Activated CD8-positive, alpha-beta memory T cell treated with anti-CD3 and anti-CD28 coated beads for 1 hour (primary cell): ENCODE measurements at regions not wholly inside any gene's neighbourhood (a gene's known extent, or its start where the extent isn't known, plus 50 kb on each side); places are given as distances from the start of the nearest gene placed in this dataset.
"Not testable (repeated sequence)": the region's sequence is repeated elsewhere in the genome, so short reads cannot be mapped to it uniquely, and the experiment has no call there.

ENCODE experiments used
- DNase-seq, 2 donors: peaks; one replicate each; pipeline ENCODE4 v3.0.0-alpha.2; 2020; ENCODE audit warnings: low read depth in 1 of 2; ENCODE audit errors: extremely low read depth in 1 of 2

DNA sequence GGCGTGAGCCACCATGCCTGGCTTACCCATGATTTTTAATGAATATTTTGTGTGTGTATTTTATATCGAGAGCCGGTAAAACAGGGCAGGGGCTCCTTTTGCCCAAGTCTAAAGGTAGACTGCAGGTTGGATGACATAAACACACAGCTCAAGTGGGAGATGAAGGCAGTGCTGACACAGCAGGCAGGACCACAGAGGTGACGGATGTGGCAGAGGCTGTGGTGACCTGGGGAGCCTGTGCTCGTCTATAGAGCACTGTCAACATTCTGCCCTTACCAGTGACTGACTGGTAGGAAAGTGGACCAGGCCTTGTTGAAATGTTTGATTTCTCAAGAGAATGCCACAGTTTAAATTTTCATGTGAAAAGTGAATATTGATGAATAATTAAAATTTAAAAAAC lies 137.5 kb downstream of the ZFP64 start:
- peak in 1 of 2 donors; percentile 3 for DNase-seq

DNA sequence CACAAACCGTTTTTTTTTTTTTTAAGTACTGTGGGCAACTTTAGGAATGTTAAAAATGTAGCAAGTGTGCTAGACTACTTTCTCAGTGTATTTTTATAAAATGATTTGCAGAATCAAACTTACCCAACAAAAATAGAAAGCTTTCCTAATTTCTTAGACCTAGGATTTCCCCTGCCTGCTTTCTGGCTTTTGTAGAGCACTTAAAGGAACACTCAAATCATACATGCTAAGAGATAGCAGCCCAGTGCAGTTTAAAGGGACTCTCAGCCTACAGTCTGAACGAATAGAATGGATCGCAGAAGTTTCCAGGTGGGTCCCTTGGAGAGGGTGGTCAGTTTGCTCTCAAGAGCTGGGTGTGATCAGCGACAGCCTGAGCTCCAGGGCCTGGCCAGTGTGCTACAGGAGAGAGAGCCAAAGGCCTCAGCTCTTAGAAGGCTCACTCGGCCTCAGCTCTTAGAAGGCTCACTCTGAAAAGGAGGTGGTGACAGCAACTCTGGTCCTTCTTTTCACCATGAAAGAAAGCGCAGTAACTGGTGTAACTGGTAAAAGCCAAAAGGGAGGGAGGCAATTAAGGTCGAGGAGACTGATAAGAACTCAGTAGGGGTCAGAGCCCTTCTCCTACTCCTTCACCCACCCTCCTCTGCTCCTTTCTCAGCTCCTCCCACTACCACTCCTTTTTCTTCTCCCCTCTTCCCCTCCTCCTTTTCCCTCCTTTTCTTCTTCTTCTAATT lies 142.4 kb downstream of the ZFP64 start:
- DNase-seq = no peak

DNA sequence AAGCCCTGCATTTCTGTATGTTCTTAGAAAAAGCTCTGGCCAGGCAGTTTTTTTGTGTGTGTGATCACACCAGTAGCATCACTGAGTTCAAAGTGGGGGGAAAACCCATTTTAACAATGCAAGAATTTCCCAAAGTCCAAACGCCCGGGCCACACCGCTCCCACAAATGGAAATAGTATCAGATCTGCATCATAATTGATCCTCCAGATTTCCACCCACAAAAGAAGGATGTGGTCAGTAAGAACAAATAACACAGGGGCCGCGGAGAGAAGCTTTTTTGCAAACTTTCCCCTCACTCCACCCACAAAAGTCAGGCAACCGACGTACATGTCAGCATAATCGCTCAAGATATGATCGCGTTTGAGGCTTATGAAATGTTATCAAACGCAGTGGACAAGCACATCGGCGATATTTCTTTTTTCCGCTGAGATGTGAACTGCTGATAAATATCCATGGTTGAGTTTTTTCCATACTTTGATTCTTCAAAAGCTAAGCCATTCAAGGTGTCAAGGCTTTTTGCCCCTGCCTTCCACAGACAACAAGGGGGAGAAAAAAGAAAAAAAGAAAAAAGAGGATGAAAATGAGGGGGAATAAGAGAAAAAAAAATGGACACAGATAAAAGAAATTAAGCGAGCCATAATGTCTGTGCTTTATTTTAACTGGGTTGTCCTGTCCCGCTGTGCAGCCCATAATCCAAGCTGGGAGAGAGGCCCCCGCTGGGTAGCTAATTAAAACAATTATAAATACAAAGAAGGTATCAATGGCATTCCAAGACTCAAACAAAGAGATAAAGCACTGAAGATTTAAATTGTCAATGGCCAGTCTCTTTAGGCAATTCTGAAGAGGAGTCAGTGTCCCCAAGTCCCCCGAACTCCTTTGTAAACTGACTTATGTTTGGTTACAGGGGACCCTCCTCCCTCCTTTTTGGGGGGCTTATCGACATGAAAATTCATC lies 143.5 kb downstream of the ZFP64 start:
- DNase-seq = no peak

DNA sequence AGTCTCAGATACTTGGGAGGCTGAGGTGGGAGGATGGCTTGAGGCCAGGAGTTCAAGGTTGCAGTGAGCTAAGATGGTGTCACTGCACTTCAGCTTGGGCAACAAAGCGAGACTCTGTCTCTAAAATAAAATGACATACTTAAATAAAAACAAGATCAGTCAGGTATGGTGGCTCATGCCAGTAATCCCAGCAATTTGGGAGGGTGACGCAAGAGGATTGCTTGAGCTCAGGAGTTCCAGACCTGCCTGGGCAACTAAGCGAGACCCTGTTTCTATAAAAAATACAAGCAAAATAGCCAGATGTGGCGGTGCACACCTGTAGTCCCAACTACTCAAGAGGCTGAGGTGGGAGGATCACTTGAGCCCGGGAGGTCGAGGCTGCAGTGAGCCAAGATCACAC lies 149.6 kb downstream of the ZFP64 start:
- DNase-seq = no peak

DNA sequence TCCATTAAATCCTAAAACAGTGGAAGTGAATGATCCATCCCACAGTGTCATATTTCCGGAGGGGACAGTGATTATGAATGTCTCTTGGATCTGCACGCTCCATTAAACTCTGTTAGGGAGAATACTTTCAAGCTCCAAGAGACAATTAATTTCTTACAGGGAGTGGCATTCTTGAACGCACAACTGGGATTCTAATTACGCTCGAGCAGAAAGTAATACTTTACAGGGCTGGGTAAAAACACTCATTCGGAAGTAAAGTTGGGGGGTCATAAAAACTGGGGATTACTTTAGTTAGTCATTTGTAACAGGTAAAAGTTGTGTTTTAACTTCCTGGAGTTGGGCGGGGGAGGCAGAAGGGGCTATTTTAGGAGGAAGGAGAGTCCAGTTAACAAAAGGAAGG lies 151.8 kb downstream of the ZFP64 start:
- no peak for DNase-seq

DNA sequence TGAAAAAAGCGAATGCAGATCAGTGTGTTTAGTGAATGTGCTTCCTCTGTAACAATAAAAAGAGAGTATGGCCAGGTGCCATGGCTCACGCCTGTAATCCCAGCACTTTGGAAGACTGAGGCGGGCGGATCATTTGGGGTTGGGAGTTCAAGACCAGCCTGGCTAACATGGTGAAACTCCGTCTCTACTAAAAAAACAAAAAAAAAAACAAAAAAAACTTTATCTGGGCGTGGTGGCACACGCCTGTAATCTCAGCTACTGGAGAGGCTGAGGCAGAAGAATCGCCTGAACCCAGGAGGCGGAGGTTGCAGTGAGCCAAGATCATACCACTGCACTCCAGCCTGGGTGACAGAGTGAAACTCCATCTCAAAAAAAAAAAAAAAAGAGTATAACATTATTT lies 152.9 kb downstream of the ZFP64 start:
- DNase-seq = not testable (repeated sequence)

DNA sequence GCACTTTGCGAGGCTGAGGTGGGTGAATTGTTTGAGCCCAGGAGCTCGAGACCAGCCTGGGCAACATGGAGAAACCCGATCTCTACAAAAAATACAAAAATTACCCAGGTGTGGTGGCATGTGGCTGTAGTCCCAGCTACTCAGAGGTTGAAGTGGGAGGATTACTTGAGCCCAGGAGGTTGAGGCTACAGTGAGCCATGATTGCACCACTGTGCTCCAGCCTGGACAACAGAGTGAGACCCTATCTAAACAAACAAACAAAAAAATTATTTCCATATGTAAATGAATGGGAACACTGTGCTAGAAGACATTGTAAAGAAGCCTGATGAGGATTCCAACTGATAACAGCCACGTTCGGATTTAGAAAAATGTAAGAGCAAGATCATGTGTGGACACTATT lies 154.2 kb downstream of the ZFP64 start:
- DNase-seq = no peak

DNA sequence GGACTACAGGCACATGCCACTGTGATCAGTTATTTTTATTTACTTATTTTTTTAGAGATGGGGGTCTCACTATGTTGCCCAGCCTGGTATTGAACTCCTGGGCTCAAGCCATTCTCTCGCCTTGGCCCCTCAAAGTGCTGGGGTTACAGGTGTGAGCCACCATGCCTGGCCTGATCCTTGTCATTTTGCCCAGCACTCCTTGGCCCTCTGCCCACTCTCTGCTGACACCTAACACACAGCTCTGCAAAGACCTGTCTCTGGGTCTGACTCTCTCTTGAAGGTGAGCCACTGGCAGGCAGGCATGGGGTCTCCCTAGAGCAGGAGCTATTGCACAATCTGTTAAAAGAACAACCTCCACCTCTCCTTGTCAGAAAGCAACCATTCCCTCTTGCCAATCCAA lies 155.6 kb downstream of the ZFP64 start:
- no peak for DNase-seq

DNA sequence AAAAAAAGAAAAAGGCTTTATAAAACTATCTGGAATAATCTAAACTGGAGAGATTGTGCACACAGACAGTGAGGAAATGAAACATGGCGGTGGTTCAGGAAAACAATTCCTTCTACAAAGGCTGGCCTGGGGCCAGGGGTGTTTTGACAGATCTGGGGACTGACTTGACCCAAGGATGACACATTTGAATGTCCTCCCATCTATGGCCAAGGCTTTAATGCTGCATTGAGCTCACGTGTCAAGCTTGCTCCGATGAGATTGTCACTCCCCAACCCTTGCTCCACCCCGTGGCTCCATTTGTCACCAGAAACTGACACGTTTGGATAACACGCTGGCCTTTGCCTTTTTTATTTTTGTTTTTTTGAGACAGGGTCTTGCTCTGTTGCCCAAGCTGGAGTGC lies 156.1 kb downstream of the ZFP64 start:
- DNase-seq = no peak

DNA sequence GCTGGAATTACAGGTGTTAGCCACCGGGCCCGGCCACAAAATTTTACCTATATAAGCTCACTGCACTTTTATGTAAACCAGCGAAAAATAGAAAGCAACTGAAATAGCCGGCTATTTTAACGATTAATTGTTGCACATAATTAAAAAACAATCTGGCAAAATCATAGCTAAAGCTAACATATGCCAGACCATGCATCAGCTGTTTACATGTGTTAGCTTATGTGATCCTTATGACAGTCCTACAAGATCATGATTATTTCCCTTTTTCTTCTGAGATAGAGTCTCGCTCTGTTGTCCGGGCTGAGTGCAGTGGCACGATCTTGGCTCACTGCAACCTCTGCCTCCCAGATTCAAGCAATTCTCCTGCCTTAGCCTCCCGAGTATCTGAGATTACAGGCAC lies 157.0 kb downstream of the ZFP64 start:
- no peak for DNase-seq

DNA sequence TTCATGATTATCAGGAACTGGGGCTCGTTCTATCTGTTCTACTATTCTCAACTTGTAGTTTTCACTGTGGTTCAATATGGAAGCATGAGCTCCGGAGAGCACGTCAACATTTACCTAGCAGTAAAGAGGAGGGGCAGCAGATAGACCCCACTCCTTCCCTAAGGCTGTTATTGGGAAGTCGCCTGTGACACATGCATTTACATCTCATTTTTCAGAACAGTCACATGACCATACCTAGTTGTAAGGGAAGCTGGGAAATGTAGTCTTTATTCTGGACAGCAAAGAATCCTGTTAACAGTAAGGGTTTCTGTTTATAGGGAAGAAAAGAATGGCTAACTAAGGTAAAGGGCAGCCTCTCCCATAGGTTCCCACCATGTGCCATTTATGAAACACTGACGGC lies 158.3 kb downstream of the ZFP64 start:
- no peak for DNase-seq

DNA sequence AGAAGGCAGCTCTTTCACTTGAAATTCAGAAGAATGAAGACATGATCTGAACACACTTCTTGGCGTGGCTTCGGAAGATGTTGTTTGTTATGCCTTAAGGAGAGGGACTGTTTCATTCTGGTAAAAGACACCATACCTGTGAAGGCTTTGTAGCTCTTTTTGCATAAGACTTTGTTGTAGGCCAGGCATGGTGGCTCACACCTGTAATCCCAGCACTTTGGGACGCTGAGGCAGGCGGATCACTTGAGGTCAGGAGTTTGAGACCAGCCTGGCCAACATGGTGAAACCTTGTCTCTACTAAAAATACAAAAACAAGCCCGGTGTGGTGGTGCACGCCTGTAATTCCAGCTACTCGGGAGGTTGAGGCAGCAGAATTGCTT lies 159.3 kb downstream of the ZFP64 start:
- DNase-seq = not testable (repeated sequence)

DNA sequence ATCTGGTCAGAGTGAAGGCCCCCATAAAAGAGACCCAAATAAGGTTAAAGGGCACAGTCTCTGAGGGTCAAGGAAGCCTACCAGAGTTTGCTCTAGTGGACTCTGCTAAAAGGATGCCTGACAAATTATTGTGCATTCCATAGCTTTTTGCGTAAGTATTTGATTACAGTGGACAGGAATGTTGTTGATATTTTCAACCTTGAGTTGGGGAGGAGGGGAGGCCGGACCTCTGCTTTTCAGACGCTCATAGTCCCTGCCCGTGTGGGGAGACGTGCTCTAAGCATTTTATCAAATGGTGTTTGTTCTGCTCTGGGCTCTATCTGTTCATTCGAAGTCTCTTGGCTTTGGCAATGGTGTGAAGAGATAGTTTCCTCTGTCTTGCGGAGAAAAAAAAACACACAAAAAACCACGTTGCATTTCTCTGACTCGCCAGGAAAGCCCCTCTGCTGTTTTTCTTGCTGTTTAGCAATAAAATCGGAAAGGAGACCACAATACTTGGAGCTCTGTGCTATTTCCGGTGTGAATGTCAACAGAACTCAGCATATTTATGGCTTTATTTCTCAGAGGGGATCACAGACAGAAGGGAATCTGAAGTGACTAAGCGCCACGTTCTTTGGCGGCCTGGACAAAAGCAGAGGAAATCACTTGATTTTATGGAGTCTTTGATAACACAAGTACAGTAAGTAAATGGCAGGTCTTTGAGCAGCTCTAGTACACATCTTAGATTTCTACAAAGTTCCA lies 159.8 kb downstream of the ZFP64 start:
- no peak for DNase-seq

DNA sequence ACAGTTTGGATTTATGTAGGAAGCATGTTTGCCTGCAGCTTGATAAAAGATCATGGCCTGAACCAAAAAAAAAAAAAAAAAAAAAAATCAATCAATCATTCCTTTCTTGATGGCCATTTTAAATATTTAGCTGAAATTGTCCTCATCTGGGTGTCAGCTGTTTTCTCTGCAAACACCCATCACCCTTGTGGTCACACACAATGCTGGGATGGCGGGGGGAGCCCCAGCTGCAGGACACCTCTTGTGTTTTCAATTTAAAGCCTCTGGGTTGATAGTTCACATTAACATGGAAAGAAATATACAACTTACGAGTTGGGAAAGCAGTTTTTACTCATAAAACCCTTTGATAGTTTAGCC lies 160.4 kb downstream of the ZFP64 start:
- no peak for DNase-seq

DNA sequence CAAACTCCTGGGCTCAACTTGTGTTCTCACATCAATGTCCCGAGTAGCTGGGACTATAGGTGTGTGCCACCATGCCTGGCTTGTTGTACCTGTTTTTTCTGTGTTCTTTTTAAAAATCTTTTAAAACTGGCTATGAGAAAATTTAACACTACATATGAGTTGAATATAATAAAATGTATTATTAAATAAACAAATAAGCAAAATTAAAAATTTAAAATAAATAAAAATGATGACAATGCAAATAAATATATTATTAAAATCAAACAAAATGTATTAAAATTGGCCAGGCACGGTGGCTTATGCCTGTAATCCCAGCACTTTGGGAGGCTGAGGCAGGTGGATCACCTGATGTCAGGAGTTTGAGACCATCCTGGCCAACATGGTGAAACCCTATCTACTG lies 162.4 kb downstream of the ZFP64 start:
- DNase-seq = not testable (repeated sequence)

DNA sequence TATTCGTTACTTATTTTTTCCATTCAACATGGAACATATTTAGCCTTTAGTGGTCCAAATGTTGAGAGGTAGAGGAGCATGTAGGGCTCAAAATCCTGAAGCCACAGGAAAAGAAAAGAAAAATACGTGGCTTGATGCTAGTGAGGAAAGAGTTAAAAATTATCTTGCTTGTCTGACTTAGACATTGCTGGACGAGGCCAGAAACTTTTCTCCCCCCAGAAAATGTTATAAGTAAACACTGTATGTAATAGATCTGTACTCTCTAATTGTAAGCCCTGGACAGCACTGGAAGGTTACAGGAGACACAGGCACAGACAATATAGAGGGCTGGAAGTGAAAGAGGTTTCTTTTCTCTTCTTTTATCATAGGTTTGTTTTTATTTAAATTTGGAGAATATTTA lies 165.6 kb downstream of the ZFP64 start:
- DNase-seq = no peak

DNA sequence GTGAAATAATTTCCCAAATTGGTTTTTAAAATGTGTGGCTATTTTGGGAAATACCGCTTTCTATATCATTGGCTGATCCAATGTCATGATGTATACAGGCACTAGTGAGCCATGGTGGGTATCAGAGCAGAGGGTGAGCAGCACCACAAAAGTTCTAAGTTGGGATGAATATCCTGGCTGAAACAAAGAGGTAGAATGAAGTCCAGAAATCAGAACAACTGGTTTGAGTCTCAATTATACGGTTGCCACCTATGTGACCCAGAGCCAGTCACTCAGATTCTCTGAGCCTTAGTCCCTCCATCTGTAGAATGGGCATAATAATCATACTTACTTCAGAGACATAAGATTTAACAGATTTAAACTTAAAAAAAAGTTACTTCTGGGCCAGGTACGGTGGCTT lies 172.3 kb downstream of the ZFP64 start:
- DNase-seq = no peak

DNA sequence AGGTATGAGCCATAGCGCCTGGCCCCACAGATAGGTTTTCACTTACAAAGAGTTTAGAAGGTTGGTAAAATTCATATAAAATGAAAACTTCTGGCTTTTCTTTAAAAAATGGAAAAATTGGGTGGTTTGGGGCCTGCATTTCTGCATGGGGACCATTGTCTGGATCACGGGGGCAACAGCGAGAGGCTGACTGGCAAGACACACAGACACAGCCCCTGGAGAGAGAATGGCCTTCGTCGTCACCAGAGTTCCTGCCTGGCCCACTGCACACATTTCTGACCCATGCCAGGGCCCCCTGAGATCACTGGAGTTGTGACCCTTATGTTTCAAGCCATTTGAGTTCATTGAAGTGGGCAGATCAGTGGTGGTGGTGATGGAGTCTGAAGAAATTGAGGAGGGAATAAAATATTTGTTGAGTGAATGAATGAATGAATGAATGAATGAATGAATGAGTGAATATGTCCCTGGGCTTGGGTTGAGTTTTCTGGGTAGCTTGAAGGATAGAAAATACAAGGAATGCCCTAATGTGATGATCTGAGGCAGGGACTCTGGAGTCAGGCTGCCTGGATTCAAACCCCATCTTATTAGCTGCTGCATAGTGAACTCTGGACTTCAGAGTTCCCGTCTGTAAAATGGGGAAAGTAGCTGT lies 173.8 kb downstream of the ZFP64 start:
- DNase-seq = no peak

DNA sequence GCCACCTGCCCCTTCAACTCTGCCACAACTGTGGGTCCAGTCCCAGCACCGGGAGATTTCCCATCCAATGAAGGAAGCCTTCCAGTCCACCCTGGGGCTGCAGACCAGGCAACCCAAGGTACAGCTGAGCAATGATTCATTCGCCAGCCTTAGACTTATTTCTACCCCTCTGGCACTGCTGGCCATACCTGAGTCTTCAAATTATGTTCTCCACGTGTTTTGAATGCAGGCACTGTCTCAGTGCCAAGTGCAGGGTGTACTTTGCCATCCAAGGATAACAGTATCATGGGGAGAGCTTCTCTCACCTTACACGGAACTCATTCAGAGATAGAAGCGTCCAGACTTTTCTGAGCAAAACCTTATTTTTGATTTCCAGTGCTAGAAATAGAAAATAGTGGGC lies 175.6 kb downstream of the ZFP64 start:
- no peak for DNase-seq

DNA sequence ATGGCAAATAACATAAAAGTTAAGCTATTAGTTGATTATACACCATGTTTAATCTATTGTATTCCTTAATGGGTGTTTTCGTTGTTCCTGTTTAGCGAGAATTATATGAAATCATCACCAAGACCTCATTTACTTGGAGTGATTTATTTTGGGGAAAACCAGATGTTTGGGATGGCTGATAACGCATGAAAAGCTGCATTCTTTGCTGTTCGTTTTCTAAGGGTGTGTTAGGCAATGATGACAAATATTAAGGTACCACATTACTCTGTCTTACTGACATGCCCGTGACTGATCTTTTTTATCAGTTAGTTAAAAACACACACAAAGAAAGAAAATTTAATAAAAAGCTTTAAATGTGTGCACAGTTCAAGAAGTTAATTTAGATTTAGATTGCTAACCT lies 176.4 kb downstream of the ZFP64 start:
- DNase-seq = no peak

DNA sequence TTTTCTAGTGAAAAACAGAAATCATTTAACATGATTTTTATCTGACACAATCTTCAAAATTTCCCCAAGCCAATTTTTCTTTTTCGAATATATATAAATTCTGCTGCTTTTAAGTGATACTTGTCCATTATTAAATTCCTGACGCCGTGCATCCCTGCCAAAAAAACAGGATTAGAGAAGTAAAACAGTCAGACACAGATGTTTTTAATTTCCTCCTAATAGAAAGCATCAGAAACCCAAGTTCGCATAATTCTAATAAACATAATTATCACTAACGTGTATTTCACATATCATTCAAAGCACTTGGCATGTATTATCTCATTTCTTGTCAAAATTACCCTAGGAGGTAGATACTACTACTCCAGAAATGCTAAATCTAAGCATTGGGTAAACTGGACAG lies 179.5 kb downstream of the ZFP64 start:
- no peak for DNase-seq
